ENCODE measurements at regions not wholly inside any gene's neighbourhood (a gene's known extent, or its start where the extent isn't known, plus 50 kb on each side); places are given as distances from the start of the nearest gene placed in this dataset.
A peak's percentile ranks its signal among the peaks of the same experiment; 100 is the strongest.

DNA sequence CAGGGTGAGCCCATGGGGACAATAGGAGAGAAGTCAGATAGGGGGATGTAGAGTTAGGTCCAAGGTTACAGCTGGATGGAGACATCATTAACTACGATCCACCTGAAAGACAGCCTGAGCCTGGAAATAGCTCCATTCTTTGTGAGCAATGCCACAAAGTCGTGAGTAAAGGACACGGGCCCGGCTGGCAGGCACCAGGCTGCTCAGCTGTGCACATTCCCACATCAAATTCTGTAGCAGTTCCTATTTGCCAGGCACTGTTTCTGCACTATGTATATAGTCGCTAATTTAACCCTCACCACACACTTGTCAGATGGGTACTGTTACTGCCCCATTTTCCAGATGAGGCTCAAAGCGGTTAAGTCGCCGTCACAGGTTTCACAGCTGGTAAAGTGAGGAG, 338.0 kb upstream of the KAZN start:
- Histone ChIP-seq H3K27me3 (ENCODE audit: insufficient read depth, low read length, poor library complexity, severe bottlenecking) (no peaks in the 10 kb centered on the region), H3K4me1 (ENCODE audit: insufficient read depth, low read length) (no peaks in the 10 kb centered on the region), H3K4me3 (ENCODE audit: low read length) (no peak overlapping the region), H3K9me3 (ENCODE audit: low read length) (no peaks in the 10 kb centered on the region), H3K36me3 (ENCODE audit: insufficient read depth, low read length) (no peaks in the 10 kb centered on the region), H3K27ac (ENCODE audit: low read depth, low read length) (no peak overlapping the region)
- CTCF ChIA-PET: no interaction called here
- Mint-ChIP-seq H3K27me3 (peaks cover 5 to 8% of the 10 kb centered on the region in 2 donors), H3K36me3 (no peaks in the 10 kb centered on the region), H3K4me1 (no peaks in the 10 kb centered on the region), H3K4me3 (no peak overlapping the region), H3K9me3 (peaks cover 0 to 8% (median 0%) of the 10 kb centered on the region in 5 donors), H3K27ac (no peak overlapping the region)
- DNase-seq: no peak
- POLR2A ChIA-PET: no interaction called here

DNA sequence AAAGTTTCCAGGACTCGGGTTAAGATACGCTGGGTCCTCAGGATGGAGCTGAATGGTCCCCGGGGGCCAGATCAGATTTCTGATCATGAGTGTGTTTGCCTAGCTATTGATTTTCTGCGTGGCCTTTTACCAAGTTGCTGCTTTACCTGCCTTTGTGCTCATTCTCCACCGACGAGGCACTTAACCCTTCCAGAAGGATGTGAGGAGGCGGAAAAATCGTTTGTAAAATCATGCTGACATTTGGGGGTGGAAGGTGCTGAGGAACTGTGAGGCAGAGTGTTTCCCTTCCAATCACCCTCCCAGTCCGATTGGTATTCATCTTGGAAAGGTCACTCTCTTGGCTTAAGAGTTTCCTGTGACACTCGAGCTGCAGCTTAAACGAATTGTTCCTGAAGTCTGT, 337.1 kb upstream of the KAZN start:
- CTCF ChIA-PET: no interaction called here

GRCh38 chr1:14262637-14263036, 335.8 kb upstream of the KAZN start:
- H3K36me3 ChIP-seq (ENCODE audit: insufficient read depth, low read length): no peaks in the 10 kb centered on the region
- H3K27ac ChIP-seq (ENCODE audit: low read depth, low read length): no peak overlapping the region
- peaks cover 5 to 8% of the 10 kb centered on the region in 2 donors for H3K27me3 Mint-ChIP-seq
- no peak overlapping the region for H3K27ac Mint-ChIP-seq
- CTCF ChIA-PET: no interaction called here
- POLR2A ChIA-PET: no interaction called here
- peaks cover 0 to 3% (median 0%) of the 10 kb centered on the region in 5 donors for H3K9me3 Mint-ChIP-seq
- H3K4me1 ChIP-seq (ENCODE audit: insufficient read depth, low read length): no peaks in the 10 kb centered on the region
- no peaks in the 10 kb centered on the region for H3K9me3 ChIP-seq (ENCODE audit: low read length)
- H3K36me3 Mint-ChIP-seq: no peaks in the 10 kb centered on the region
- H3K27me3 ChIP-seq (ENCODE audit: insufficient read depth, low read length, poor library complexity, severe bottlenecking): no peaks in the 10 kb centered on the region
- H3K4me1 Mint-ChIP-seq: no peaks in the 10 kb centered on the region
- H3K4me3 Mint-ChIP-seq: no peak overlapping the region
- H3K4me3 ChIP-seq (ENCODE audit: low read length): no peak overlapping the region
- DNase-seq: no peak

More for the DNA sequence above, 337.1 kb upstream of the KAZN start:
- H3K27me3 Mint-ChIP-seq: peaks cover 5 to 8% of the 10 kb centered on the region in 2 donors
- POLR2A ChIA-PET: no interaction called here
- H3K4me1 ChIP-seq (ENCODE audit: insufficient read depth, low read length): no peaks in the 10 kb centered on the region
- no peaks in the 10 kb centered on the region for H3K9me3 ChIP-seq (ENCODE audit: low read length)
- H3K27me3 ChIP-seq (ENCODE audit: insufficient read depth, low read length, poor library complexity, severe bottlenecking): no peaks in the 10 kb centered on the region
- H3K9me3 Mint-ChIP-seq: peaks cover 0 to 5% (median 0%) of the 10 kb centered on the region in 5 donors
- DNase-seq: no peak
- no peak overlapping the region for H3K27ac ChIP-seq (ENCODE audit: low read depth, low read length)
- no peak overlapping the region for H3K4me3 ChIP-seq (ENCODE audit: low read length)
- H3K36me3 ChIP-seq (ENCODE audit: insufficient read depth, low read length): no peaks in the 10 kb centered on the region
- H3K27ac Mint-ChIP-seq: no peak overlapping the region
- H3K4me1 Mint-ChIP-seq: no peaks in the 10 kb centered on the region
- no peak overlapping the region for H3K4me3 Mint-ChIP-seq
- H3K36me3 Mint-ChIP-seq: no peaks in the 10 kb centered on the region

DNA sequence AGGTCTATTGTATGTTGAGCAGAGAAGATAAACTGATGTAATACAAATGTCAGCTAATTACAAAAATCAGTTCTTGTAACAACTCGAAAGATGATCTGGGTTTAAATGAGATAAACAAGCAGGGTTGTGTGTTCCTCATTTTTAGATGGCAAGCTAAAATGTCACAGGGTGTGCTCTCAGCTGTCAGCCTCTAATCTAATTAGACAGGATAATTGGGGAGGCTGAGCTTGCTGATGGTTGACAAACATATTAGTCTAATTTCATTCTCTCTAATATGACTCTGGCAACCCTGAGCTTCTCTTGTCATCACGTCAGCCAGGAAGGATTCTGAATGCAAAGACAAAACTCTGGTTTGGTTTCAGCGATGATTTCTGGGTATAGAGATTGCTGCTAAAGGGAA, 335.3 kb upstream of the KAZN start:
- no peaks in the 10 kb centered on the region for H3K36me3 Mint-ChIP-seq
- H3K27ac Mint-ChIP-seq: no peak overlapping the region
- H3K4me1 ChIP-seq (ENCODE audit: insufficient read depth, low read length): no peaks in the 10 kb centered on the region
- CTCF ChIA-PET: no interaction called here
- no peak overlapping the region for H3K4me3 Mint-ChIP-seq
- no peaks in the 10 kb centered on the region for H3K36me3 ChIP-seq (ENCODE audit: insufficient read depth, low read length)
- no peak overlapping the region for H3K27ac ChIP-seq (ENCODE audit: low read depth, low read length)
- no peaks in the 10 kb centered on the region for H3K4me1 Mint-ChIP-seq
- no peak overlapping the region for H3K4me3 ChIP-seq (ENCODE audit: low read length)
- POLR2A ChIA-PET: no interaction called here
- H3K27me3 ChIP-seq (ENCODE audit: insufficient read depth, low read length, poor library complexity, severe bottlenecking): no peaks in the 10 kb centered on the region
- no peak for DNase-seq
- peaks cover 5 to 8% of the 10 kb centered on the region in 2 donors for H3K27me3 Mint-ChIP-seq
- H3K9me3 ChIP-seq (ENCODE audit: low read length): no peaks in the 10 kb centered on the region
- peaks cover 0 to 3% (median 0%) of the 10 kb centered on the region in 5 donors for H3K9me3 Mint-ChIP-seq

- H3K27ac Mint-ChIP-seq: no peak overlapping the region
- H3K36me3 ChIP-seq (ENCODE audit: insufficient read depth, low read length): no peaks in the 10 kb centered on the region
- DNase-seq: no peak
- H3K9me3 ChIP-seq (ENCODE audit: low read length): no peaks in the 10 kb centered on the region
- no peaks in the 10 kb centered on the region for H3K27me3 ChIP-seq (ENCODE audit: insufficient read depth, low read length, poor library complexity, severe bottlenecking)
- peaks cover 5 to 8% of the 10 kb centered on the region in 2 donors for H3K27me3 Mint-ChIP-seq
- H3K4me1 ChIP-seq (ENCODE audit: insufficient read depth, low read length): no peaks in the 10 kb centered on the region
- peaks cover 0 to 3% (median 0%) of the 10 kb centered on the region in 5 donors for H3K9me3 Mint-ChIP-seq
- no peak overlapping the region for H3K4me3 ChIP-seq (ENCODE audit: low read length)
- POLR2A ChIA-PET: no interaction called here
- no peak overlapping the region for H3K27ac ChIP-seq (ENCODE audit: low read depth, low read length)
- CTCF ChIA-PET: no interaction called here
- H3K36me3 Mint-ChIP-seq: no peaks in the 10 kb centered on the region
- no peak overlapping the region for H3K4me3 Mint-ChIP-seq
- no peaks in the 10 kb centered on the region for H3K4me1 Mint-ChIP-seq
Measured at GRCh38 chr1:14263671-14264070, 334.8 kb upstream of the KAZN start.

GRCh38 chr1:14265495-14265894, 333.0 kb upstream of the KAZN start:
- Histone ChIP-seq H3K9me3 (ENCODE audit: low read length) (no peaks in the 10 kb centered on the region), H3K36me3 (ENCODE audit: insufficient read depth, low read length) (no peaks in the 10 kb centered on the region), H3K27ac (ENCODE audit: low read depth, low read length) (no peak overlapping the region), H3K27me3 (ENCODE audit: insufficient read depth, low read length, poor library complexity, severe bottlenecking) (no peaks in the 10 kb centered on the region), H3K4me1 (ENCODE audit: insufficient read depth, low read length) (no peaks in the 10 kb centered on the region), H3K4me3 (ENCODE audit: low read length) (no peak overlapping the region)
- Mint-ChIP-seq H3K36me3 (no peaks in the 10 kb centered on the region), H3K4me1 (no peaks in the 10 kb centered on the region), H3K4me3 (no peak overlapping the region), H3K9me3 (peaks cover 0 to 5% (median 0%) of the 10 kb centered on the region in 5 donors), H3K27me3 (peaks cover 5 to 8% of the 10 kb centered on the region in 2 donors), H3K27ac (no peak overlapping the region)
- ChIA-PET POLR2A (no interaction called here), CTCF (no interaction called here)
- DNase-seq: no peak

- H3K4me3 Mint-ChIP-seq: no peak overlapping the region
- H3K27ac ChIP-seq (ENCODE audit: low read depth, low read length): no peak overlapping the region
- POLR2A ChIA-PET: no interaction called here
- no peak overlapping the region for H3K4me3 ChIP-seq (ENCODE audit: low read length)
- DNase-seq: no peak
- H3K9me3 ChIP-seq (ENCODE audit: low read length): no peaks in the 10 kb centered on the region
- no peaks in the 10 kb centered on the region for H3K27me3 ChIP-seq (ENCODE audit: insufficient read depth, low read length, poor library complexity, severe bottlenecking)
- no peaks in the 10 kb centered on the region for H3K36me3 Mint-ChIP-seq
- CTCF ChIA-PET: no interaction called here
- H3K27me3 Mint-ChIP-seq: peaks cover 5 to 8% of the 10 kb centered on the region in 2 donors
- no peaks in the 10 kb centered on the region for H3K4me1 Mint-ChIP-seq
- H3K27ac Mint-ChIP-seq: peak overlapping the region in 1 of 8 donors; percentile 28
- peaks cover 0 to 2% (median 1%) of the 10 kb centered on the region in 5 donors for H3K9me3 Mint-ChIP-seq
- H3K36me3 ChIP-seq (ENCODE audit: insufficient read depth, low read length): no peaks in the 10 kb centered on the region
- no peaks in the 10 kb centered on the region for H3K4me1 ChIP-seq (ENCODE audit: insufficient read depth, low read length)
Measured at GRCh38 chr1:14267991-14268390, 330.5 kb upstream of the KAZN start.

- peaks cover 0 to 3% of the 10 kb centered on the region in 2 donors for H3K27me3 Mint-ChIP-seq
- H3K27me3 ChIP-seq (ENCODE audit: insufficient read depth, low read length, poor library complexity, severe bottlenecking): no peaks in the 10 kb centered on the region
- H3K36me3 ChIP-seq (ENCODE audit: insufficient read depth, low read length): no peaks in the 10 kb centered on the region
- no peak overlapping the region for H3K4me3 Mint-ChIP-seq
- DNase-seq: no peak
- no peak overlapping the region for H3K27ac ChIP-seq (ENCODE audit: low read depth, low read length)
- no peaks in the 10 kb centered on the region for H3K4me1 Mint-ChIP-seq
- no peaks in the 10 kb centered on the region for H3K36me3 Mint-ChIP-seq
- POLR2A ChIA-PET: no interaction called here
- CTCF ChIA-PET: no interaction called here
- no peak overlapping the region for H3K4me3 ChIP-seq (ENCODE audit: low read length)
- peaks cover 0 to 2% (median 1%) of the 10 kb centered on the region in 5 donors for H3K9me3 Mint-ChIP-seq
- no peaks in the 10 kb centered on the region for H3K9me3 ChIP-seq (ENCODE audit: low read length)
- H3K27ac Mint-ChIP-seq: no peak overlapping the region
- no peaks in the 10 kb centered on the region for H3K4me1 ChIP-seq (ENCODE audit: insufficient read depth, low read length)
Measured at GRCh38 chr1:14270821-14271220, 327.7 kb upstream of the KAZN start.

GRCh38 chr1:14273811-14274210, 324.7 kb upstream of the KAZN start:
- H3K36me3 Mint-ChIP-seq: no peaks in the 10 kb centered on the region
- H3K27ac Mint-ChIP-seq: no peak overlapping the region
- ChIA-PET CTCF (no interaction called here), POLR2A (no interaction called here)
- no peaks in the 10 kb centered on the region for H3K4me1 ChIP-seq (ENCODE audit: insufficient read depth, low read length)
- H3K4me3 Mint-ChIP-seq: no peak overlapping the region
- H3K4me1 Mint-ChIP-seq: no peaks in the 10 kb centered on the region
- H3K9me3 ChIP-seq (ENCODE audit: low read length): no peaks in the 10 kb centered on the region
- no peak overlapping the region for H3K4me3 ChIP-seq (ENCODE audit: low read length)
- H3K36me3 ChIP-seq (ENCODE audit: insufficient read depth, low read length): no peaks in the 10 kb centered on the region
- peaks cover 0 to 2% (median 1%) of the 10 kb centered on the region in 5 donors for H3K9me3 Mint-ChIP-seq
- H3K27me3 Mint-ChIP-seq: peaks cover 0 to 7% of the 10 kb centered on the region in 2 donors
- DNase-seq: no peak
- H3K27ac ChIP-seq (ENCODE audit: low read depth, low read length): no peak overlapping the region
- no peaks in the 10 kb centered on the region for H3K27me3 ChIP-seq (ENCODE audit: insufficient read depth, low read length, poor library complexity, severe bottlenecking)
